ENCODE measurements at regions not wholly inside any gene's neighbourhood (a gene's known extent, or its start where the extent isn't known, plus 50 kb on each side); places are given as distances from the start of the nearest gene placed in this dataset.

DNA sequence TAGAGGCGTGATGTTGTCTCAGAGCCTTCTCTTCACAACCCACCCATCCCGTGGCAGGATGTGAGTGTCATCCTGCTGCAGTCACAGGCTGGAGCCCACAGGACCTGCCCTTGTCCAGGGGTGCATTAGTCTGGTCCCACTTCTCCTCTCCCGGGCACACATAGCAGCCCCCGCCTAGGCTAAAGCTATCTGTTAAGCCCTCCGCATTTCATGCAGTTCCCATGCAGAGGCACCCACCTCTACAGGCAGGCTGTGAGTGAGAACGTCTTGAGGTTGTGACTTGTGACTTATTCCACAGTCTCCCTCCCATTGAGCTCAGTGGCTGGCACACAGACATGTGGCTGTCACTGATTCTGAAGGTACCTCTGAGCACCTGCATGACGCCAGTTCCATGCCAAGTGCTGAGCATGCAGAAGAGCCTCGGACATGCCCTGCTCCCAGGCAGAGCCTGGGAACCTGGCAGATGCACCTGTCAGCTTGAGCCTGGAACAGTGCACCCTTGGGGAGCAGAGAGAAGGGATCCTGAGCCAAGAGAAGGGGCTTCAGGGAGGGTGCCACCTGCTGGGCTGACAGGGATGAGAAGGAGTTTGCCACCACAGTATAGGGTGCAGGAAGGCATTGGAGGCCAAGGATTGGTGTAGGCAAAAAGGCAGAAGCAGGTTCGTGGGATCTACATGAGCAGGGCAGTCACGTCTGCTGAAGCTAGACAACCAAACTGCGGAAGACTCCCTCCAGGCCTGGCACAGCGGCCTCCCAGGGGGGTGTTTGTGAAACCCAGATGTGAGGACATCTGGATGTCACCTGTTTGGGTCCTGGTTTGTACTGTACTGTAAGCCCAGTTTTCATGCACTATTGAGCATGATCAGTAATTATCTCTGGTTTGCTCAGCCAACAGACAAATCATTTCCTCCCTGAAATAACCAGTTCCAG lies 213.6 kb downstream of the GLI2 start:
- H3K4me3 ChIP-seq (replicated peaks; ENCODE audit: low read depth, low read length) = no peak overlapping the region
- H3K27me3 ChIP-seq (replicated peaks; ENCODE audit: control insufficient read depth, insufficient read depth, low read length) = no peaks in the 10 kb centered on the region; the same call in 1 of the 2 replicates
- DNase-seq (ENCODE audit: extremely low read depth, insufficient read length) = no peak
- no peaks in the 10 kb centered on the region for H3K36me3 ChIP-seq (ENCODE audit: control insufficient read depth, insufficient read depth, low read length)
- TF ChIP-seq, protein P1, sequence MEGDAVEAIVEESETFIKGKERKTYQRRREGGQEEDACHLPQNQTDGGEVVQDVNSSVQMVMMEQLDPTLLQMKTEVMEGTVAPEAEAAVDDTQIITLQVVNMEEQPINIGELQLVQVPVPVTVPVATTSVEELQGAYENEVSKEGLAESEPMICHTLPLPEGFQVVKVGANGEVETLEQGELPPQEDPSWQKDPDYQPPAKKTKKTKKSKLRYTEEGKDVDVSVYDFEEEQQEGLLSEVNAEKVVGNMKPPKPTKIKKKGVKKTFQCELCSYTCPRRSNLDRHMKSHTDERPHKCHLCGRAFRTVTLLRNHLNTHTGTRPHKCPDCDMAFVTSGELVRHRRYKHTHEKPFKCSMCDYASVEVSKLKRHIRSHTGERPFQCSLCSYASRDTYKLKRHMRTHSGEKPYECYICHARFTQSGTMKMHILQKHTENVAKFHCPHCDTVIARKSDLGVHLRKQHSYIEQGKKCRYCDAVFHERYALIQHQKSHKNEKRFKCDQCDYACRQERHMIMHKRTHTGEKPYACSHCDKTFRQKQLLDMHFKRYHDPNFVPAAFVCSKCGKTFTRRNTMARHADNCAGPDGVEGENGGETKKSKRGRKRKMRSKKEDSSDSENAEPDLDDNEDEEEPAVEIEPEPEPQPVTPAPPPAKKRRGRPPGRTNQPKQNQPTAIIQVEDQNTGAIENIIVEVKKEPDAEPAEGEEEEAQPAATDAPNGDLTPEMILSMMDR (IDR thresholded peaks at IDR 0.05; ENCODE audit: insufficient read depth, low read length, poor library complexity, severe bottlenecking) = peak; percentile 39

DNA sequence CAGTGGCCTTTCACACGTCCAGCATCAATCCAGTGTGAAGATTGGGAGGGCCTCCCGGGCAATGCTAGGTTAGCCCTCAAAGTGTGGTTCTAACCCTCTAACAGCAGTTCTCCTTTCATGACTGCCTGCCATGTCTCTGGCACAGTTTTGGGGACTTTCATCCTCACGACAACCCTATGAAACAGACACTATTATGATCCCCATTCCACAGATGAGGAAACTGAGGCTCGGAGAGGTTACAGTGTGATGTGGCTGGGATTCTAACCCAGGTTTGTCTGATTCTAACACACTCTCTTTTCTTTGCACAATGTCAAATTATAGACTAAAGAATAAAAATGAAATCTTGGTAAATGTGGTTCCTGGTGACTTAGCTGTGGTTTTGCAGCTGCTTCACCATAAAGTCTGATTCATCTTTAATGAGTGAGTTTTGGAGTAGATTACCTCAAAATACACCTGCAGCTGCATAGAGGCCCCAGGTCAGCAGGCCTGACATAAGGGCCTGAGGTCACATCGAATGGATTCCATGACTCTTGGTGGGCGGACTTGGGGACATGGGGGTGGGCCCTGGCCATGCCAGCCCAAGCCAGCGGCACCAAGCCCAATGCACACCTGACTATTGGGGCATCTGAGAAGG lies 214.4 kb downstream of the GLI2 start:
- no peaks in the 10 kb centered on the region for H3K36me3 ChIP-seq (ENCODE audit: control insufficient read depth, insufficient read depth, low read length)
- H3K27me3 ChIP-seq (replicated peaks; ENCODE audit: control insufficient read depth, insufficient read depth, low read length) = no peaks in the 10 kb centered on the region; the same call in 1 of the 2 replicates
- no peak for DNase-seq (ENCODE audit: extremely low read depth, insufficient read length)
- TF ChIP-seq, protein P1 (IDR thresholded peaks at IDR 0.05; ENCODE audit: insufficient read depth, low read length, poor library complexity, severe bottlenecking) = no peak
- H3K4me3 ChIP-seq (replicated peaks; ENCODE audit: low read depth, low read length) = no peak overlapping the region

DNA sequence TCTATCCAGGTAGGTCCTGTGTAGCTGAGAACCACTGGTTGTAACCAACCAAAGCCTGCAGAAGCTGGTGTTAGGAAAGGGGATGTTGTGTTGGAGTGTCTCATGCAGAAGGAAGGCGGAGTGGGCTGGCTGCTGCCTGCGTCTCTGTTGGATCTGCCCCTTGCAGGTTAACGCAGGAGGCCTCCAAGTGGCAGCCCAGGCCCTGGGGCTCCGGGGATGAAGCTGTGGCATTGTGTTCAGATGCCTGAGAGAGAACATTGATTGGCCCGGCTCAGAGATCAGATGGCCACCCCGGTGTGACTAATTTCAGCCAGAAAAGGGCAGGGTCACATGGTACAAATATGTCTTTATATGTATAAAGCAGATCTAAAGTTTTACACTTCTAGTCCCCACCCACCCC lies 216.0 kb downstream of the GLI2 start:
- TF ChIP-seq, protein P1 (IDR thresholded peaks at IDR 0.05; ENCODE audit: insufficient read depth, low read length, poor library complexity, severe bottlenecking) = no peak
- H3K36me3 ChIP-seq (ENCODE audit: control insufficient read depth, insufficient read depth, low read length) = no peaks in the 10 kb centered on the region
- no peaks in the 10 kb centered on the region; the same call in 1 of the 2 replicates for H3K27me3 ChIP-seq (replicated peaks; ENCODE audit: control insufficient read depth, insufficient read depth, low read length)
- H3K4me3 ChIP-seq (replicated peaks; ENCODE audit: low read depth, low read length) = no peak overlapping the region
- DNase-seq (ENCODE audit: extremely low read depth, insufficient read length) = no peak

DNA sequence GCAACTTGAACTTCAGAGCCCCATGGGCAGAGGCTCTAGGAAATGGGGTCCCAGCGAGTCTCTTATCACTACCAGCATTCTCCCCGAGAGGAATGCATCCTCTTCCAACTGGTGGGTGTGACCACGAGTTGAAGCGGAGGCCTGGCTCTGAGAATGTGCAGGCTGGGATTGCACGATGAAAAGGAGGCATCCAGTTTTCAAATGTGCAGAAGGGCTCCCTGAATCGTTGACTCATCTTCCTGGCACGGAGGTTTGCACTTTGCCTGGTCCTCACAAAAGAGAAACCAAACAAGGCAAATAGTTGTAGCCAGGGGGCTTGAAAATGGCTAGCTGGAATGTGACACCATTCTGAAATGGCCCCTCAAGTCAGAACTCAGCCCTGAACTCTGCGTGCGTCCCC lies 216.7 kb downstream of the GLI2 start:
- DNase-seq (ENCODE audit: extremely low read depth, insufficient read length) = no peak
- H3K4me3 ChIP-seq (replicated peaks; ENCODE audit: low read depth, low read length) = no peak overlapping the region
- H3K36me3 ChIP-seq (ENCODE audit: control insufficient read depth, insufficient read depth, low read length) = no peaks in the 10 kb centered on the region
- TF ChIP-seq, protein P1 (IDR thresholded peaks at IDR 0.05; ENCODE audit: insufficient read depth, low read length, poor library complexity, severe bottlenecking) = no peak
- H3K27me3 ChIP-seq (replicated peaks; ENCODE audit: control insufficient read depth, insufficient read depth, low read length) = no peaks in the 10 kb centered on the region; the same call in 1 of the 2 replicates

DNA sequence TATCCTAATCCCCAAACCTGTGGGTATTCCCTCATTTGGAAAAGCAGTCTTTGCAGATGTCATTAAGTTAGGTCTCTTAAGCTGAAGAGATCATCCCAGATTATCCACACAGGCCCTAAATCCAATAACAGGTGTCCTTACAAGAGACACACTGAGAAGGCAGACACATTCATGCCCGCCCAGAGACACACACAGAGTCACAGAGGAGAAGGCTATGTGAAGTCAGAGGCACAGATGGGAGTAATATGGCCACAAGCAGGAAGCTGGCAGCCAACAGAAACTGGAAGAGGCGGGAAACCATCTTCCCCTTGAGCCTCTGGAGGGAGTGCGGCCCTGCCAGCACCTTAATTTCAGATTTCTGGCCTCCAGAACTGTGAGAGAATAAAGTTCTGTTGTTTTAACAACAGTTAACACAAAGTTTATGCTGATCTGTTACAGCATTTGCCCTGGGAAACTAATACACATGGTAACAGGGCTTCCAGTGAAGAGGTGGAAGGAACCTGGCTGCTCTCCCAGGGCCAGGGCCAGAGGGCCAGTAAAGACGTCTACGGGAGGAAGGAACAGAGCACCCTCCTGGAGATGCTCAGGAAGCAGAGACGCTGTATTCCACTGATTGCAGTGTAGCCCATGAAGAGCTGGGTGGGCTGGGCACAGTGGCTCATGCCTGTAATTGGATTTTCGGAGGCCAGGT lies 217.5 kb downstream of the GLI2 start:
- H3K36me3 ChIP-seq (ENCODE audit: control insufficient read depth, insufficient read depth, low read length) = no peaks in the 10 kb centered on the region
- H3K4me3 ChIP-seq (replicated peaks; ENCODE audit: low read depth, low read length) = no peak overlapping the region
- DNase-seq (ENCODE audit: extremely low read depth, insufficient read length) = no peak
- TF ChIP-seq, protein P1 (IDR thresholded peaks at IDR 0.05; ENCODE audit: insufficient read depth, low read length, poor library complexity, severe bottlenecking) = no peak
- H3K27me3 ChIP-seq (replicated peaks; ENCODE audit: control insufficient read depth, insufficient read depth, low read length) = no peaks in the 10 kb centered on the region

Measured in GM06990 (cell line).